ENCODE measurements at regions not wholly inside any gene's neighbourhood (a gene's known extent, or its start where the extent isn't known, plus 50 kb on each side); places are given as distances from the start of the nearest gene placed in this dataset.

DNA sequence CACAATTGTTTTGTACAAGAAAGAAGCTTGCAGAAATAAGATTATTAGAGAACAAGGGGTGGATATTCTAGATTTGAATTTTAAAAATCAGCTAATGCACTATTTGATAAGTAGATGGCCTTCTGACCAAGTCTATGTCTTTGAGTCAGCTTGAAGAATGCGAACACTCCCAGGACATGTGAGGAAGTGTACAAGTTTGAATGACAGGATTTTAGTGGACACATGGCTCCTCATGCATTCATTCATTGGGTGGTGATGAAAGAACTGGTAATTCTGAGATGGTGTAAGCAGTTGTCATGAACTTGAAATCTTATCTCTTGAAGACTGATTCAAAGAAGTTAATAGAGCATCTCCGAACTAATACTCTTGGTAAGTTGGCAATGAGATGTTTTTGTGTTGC lies 548.2 kb upstream of the CNKSR2 start:
- 55 to 79% (median 62%) methylated on average over 2 of the region's 2 CpGs for WGBS, 4 donors

DNA sequence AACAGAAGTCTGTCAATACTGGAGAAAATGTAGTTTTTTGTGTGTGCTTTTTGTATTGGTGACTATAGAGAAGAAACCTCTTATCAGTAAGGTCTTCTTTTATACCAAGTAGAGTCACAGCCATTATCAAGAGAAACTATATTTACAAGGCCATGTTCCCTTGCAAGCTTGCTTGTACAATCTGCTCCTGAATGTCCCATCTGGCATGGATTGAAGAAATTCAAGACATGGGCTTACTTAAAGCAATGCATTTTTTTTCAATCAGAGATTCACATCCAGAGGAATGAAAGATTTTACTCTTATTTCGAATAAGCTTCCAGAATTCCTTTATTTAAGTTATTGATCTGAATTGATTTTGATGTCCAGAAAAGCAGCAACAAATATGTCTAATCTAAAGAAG lies 537.3 kb upstream of the RPS6KA3 start:
- Histone ChIP-seq H3K36me3 (no peaks in the 10 kb centered on the region), H3K4me3 (no peak overlapping the region), H3K27me3 (no peaks in the 10 kb centered on the region), H3K4me1 (no peaks in the 10 kb centered on the region), H3K27ac (no peak overlapping the region), H3K9me3 (peaks cover 0 to 3% (median 0%) of the 10 kb centered on the region in 12 donors)
- DNase-seq, result no peak
- intact Hi-C loops (cut with DNase I), result no loop called here
- TF ChIP-seq, protein P1, sequence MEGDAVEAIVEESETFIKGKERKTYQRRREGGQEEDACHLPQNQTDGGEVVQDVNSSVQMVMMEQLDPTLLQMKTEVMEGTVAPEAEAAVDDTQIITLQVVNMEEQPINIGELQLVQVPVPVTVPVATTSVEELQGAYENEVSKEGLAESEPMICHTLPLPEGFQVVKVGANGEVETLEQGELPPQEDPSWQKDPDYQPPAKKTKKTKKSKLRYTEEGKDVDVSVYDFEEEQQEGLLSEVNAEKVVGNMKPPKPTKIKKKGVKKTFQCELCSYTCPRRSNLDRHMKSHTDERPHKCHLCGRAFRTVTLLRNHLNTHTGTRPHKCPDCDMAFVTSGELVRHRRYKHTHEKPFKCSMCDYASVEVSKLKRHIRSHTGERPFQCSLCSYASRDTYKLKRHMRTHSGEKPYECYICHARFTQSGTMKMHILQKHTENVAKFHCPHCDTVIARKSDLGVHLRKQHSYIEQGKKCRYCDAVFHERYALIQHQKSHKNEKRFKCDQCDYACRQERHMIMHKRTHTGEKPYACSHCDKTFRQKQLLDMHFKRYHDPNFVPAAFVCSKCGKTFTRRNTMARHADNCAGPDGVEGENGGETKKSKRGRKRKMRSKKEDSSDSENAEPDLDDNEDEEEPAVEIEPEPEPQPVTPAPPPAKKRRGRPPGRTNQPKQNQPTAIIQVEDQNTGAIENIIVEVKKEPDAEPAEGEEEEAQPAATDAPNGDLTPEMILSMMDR (IDR thresholded peaks at IDR 0.05), result no peak
- no peak for TF ChIP-seq POLR2A (IDR thresholded peaks at IDR 0.05)
- WGBS, 4 donors, result 56 to 67% (median 62%) methylated on average over 1 of the region's 1 CpG
- ATAC-seq, result no peak

More for the DNA sequence above, 548.2 kb upstream of the CNKSR2 start:
- Histone ChIP-seq H3K4me3 (no peak overlapping the region), H3K27me3 (no peaks in the 10 kb centered on the region), H3K9me3 (no peaks in the 10 kb centered on the region), H3K27ac (no peak overlapping the region), H3K4me1 (no peaks in the 10 kb centered on the region), H3K36me3 (no peaks in the 10 kb centered on the region)
- TF ChIP-seq, protein P1 (IDR thresholded peaks at IDR 0.05), result no peak
- no peak for TF ChIP-seq POLR2A (IDR thresholded peaks at IDR 0.05)
- no peak for DNase-seq
- no peak for ATAC-seq
- intact Hi-C loops (cut with DNase I), result no loop called here

DNA sequence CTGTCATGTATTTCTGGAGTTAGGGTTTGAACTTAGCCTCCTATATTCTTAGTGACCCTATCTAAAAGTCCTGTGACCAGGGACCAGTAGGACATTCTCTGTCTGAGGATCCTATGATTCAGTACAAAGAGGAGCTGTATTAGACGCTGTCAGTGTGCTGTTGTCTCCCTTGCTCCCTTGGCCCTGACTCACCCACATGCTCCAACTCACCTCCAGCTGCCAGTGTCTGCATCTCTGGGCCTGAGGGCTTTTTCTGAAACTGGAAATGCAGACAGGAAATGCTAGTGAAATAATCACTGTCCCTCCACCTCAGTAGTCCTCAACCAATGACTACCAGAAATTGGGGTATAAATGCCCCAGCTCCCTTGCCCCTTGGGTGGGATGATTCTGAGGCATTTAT lies 535.3 kb upstream of the RPS6KA3 start:
- H3K36me3 ChIP-seq, result no peaks in the 10 kb centered on the region
- intact Hi-C loops (cut with DNase I), result no loop called here
- 63 to 93% (median 81%) methylated on average over 1 of the region's 1 CpG for WGBS, 4 donors
- ATAC-seq (no peak), DNase-seq (no peak)
- no peaks in the 10 kb centered on the region for H3K27me3 ChIP-seq
- no peak for TF ChIP-seq POLR2A (IDR thresholded peaks at IDR 0.05)
- TF ChIP-seq, protein P1 (IDR thresholded peaks at IDR 0.05), result no peak
- H3K4me1 ChIP-seq, result no peaks in the 10 kb centered on the region
- peaks cover 0 to 3% (median 0%) of the 10 kb centered on the region in 12 donors for H3K9me3 ChIP-seq
- no peak overlapping the region for H3K4me3 ChIP-seq
- no peak overlapping the region for H3K27ac ChIP-seq

DNA sequence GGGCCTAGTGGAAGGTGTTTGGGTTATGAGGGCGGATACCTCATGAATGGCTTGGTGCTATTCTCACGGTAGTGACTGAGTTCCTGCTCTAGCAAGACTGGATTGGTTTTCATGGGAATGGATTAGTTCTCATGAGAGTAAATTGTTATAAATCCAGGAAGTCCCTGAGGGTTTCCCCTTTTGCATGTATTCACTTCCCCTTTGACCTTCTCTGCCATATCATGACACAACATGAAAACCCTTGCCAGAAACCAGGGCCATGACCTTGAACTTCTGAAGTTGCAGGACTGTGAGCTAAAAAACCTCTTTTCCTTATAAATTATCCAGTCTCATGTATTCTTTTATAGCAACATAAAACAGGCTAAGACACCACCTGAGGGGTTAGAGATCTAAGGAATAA lies 529.7 kb upstream of the RPS6KA3 start:
- H3K4me1 ChIP-seq, result no peaks in the 10 kb centered on the region
- TF ChIP-seq, protein P1 (IDR thresholded peaks at IDR 0.05), result no peak
- no peak for TF ChIP-seq POLR2A (IDR thresholded peaks at IDR 0.05)
- ATAC-seq, result no peak
- intact Hi-C loops (cut with DNase I), result no loop called here
- no peak overlapping the region for H3K27ac ChIP-seq
- DNase-seq, result no peak
- peaks cover 0 to 3% (median 0%) of the 10 kb centered on the region in 12 donors for H3K9me3 ChIP-seq
- no peak overlapping the region for H3K4me3 ChIP-seq
- 76 to 83% (median 79%) methylated on average over 2 of the region's 2 CpGs for WGBS, 4 donors
- H3K36me3 ChIP-seq, result no peaks in the 10 kb centered on the region
- no peaks in the 10 kb centered on the region for H3K27me3 ChIP-seq
